Neural cell (in vitro differentiated cells): ENCODE measurements at regions not wholly inside any gene's neighbourhood (a gene's known extent, or its start where the extent isn't known, plus 50 kb on each side); places are given as distances from the start of the nearest gene placed in this dataset.

Source experiments
- CTCF ChIP-seq: fragments of 450-650 bp; IDR thresholded peaks from 2 replicates; pipeline ENCODE4 v1.5.1; 2014; ENCODE audit warnings: antibody characterized with exemption, mild to moderate bottlenecking, moderate library complexity; ENCODE audit not compliant: poor library complexity, severe bottlenecking
- EP300 ChIP-seq: fragments of 450-650 bp; conservative IDR thresholded peaks from 2 replicates; pipeline ENCODE4 v1.6.1; 2014; ENCODE audit warnings: antibody characterized with exemption, mild to moderate bottlenecking, moderate library complexity; ENCODE audit not compliant: poor library complexity, severe bottlenecking
- EZH2 ChIP-seq: fragments of 200-600, 300-800 bp; shearing (Covaris generic), sonication (generic); IDR thresholded peaks from 2 replicates; pipeline ENCODE4 v1.6.1; 2014; ENCODE audit warnings: antibody characterized with exemption, low read length, borderline replicate concordance, mild to moderate bottlenecking; ENCODE audit not compliant: insufficient read depth, poor library complexity, severe bottlenecking
- MXI1 ChIP-seq: fragments of 450-650 bp; conservative IDR thresholded peaks from 2 replicates; pipeline ENCODE4 v1.6.1; 2014; ENCODE audit warnings: antibody characterized with exemption, mild to moderate bottlenecking; ENCODE audit not compliant: poor library complexity, severe bottlenecking
- POLR2AphosphoS5 ChIP-seq: IDR thresholded peaks from 2 replicates; pipeline ENCODE4 v1.6.1; 2012
- SMC3 ChIP-seq: fragments of 450-650 bp; conservative IDR thresholded peaks from 2 replicates; pipeline ENCODE4 v1.6.1; 2014; ENCODE audit warnings: antibody characterized with exemption, mild to moderate bottlenecking, moderate library complexity; ENCODE audit not compliant: poor library complexity
- TAF1 ChIP-seq: IDR thresholded peaks from 2 replicates; pipeline ENCODE4 v1.6.1; 2012; ENCODE audit warnings: low read depth

GRCh38 chr17:71727292-71727691 is 393.5 kb upstream of the SOX9 start:
- no peak for TF ChIP-seq SMC3
- no peak for TF ChIP-seq EP300
- no peak for TF ChIP-seq CTCF
- no peak for TF ChIP-seq EZH2
- TF ChIP-seq TAF1 = no peak
- TF ChIP-seq MXI1 = no peak
- TF ChIP-seq POLR2AphosphoS5 = no peak
